ENCODE measurements at regions not wholly inside any gene's neighbourhood (a gene's known extent, or its start where the extent isn't known, plus 50 kb on each side); places are given as distances from the start of the nearest gene placed in this dataset.

DNA sequence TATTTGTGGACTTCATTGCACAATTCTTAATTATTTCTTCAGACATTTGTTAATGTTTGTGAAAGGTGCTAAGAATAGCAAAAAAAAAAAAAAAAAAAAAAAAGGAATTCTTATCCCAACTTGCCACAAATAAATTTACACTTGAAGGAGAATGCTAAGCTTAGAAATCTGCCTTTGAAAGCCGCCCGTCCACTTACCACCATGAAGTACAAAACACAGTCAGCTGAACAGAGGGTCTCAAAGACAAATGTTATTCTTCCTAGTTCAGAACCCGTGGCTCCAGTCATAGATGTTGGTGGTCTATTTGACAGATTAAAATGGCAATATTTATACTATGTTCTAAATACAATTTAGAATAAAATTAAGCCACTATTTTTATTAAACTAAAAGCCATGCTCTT, 141.2 kb downstream of the ELAPOR2 start:
- no peak for TF ChIP-seq POLR2AphosphoS5 (IDR thresholded peaks at IDR 0.05)
- TF ChIP-seq, protein P1, sequence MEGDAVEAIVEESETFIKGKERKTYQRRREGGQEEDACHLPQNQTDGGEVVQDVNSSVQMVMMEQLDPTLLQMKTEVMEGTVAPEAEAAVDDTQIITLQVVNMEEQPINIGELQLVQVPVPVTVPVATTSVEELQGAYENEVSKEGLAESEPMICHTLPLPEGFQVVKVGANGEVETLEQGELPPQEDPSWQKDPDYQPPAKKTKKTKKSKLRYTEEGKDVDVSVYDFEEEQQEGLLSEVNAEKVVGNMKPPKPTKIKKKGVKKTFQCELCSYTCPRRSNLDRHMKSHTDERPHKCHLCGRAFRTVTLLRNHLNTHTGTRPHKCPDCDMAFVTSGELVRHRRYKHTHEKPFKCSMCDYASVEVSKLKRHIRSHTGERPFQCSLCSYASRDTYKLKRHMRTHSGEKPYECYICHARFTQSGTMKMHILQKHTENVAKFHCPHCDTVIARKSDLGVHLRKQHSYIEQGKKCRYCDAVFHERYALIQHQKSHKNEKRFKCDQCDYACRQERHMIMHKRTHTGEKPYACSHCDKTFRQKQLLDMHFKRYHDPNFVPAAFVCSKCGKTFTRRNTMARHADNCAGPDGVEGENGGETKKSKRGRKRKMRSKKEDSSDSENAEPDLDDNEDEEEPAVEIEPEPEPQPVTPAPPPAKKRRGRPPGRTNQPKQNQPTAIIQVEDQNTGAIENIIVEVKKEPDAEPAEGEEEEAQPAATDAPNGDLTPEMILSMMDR (IDR thresholded peaks at IDR 0.05 in 8 of 11, conservative IDR thresholded peaks at IDR 0.05 in 3 of 11) = no peak

All from spleen (tissue), 7 donors.